ENCODE measurements at regions not wholly inside any gene's neighbourhood (a gene's known extent, or its start where the extent isn't known, plus 50 kb on each side); places are given as distances from the start of the nearest gene placed in this dataset.

DNA sequence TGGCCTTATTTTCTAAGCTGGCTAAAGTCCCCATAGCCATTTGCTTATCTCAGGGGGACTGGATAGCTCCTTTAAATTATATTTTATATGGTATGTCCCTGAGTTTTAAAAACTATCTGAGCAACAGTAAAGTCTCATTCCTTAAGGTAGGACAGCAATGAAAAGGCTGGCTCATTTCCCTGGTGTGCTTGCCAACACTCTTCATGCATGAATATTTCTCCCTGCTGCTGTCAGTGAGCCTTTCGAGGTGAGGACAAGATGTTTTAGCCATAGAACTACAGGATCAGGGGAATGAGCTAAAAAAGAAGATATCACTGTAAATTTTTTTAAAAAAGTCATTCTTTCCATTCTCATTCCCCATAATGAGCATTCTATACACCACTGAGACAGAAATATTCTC, 427.3 kb upstream of the FAM241A start:
- no peaks in the 10 kb centered on the region for H3K36me3 ChIP-seq (ENCODE audit: control insufficient read depth in 1 of 2, insufficient read depth in 2 of 2, low read length in 2 of 2)

DNA sequence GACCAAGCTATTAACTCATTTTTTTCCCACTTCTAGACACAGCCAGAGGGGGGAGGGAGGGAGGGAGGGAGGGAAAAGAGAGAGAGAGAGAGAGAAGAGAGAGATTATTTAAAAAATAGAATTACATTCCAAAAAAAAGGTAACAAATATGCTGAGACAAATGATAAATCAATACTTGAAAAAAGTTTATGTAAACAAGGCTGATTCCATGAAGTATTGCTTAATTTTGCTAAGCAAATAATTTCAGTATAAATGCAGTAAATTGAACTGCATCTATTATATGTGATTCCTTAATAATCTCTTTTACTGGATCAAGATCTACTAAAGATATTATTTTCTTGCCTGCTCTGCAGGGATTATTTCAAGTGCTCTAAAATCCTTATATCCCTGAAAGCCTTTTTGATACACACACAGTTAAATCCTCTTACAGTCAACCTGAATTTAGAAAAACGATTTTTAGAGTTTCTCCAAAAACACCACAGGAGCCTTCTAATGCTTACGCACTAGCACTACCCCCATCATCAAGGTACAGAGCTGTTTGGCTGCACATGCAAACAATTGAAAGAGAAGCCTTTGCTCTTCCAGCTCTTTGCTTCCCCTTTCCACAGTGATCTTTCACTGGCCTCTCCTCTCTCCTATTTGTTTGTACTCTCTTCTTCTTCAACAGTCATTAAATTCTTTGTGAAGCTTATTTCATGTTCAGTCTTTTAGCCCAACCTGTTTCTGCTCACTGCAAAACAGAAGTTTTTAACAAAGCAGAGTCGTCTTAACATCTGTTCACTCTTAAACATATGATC, 426.3 kb upstream of the FAM241A start:
- Histone ChIP-seq H3K4me1 (ENCODE audit: control insufficient read depth in 1 of 2, insufficient read depth in 2 of 2, low read length in 2 of 2) (no peaks in the 10 kb centered on the region), H3K27ac (ENCODE audit: low read depth, low read length) (no peak overlapping the region), H3K4me3 (ENCODE audit: low read depth in 1 of 2, low read length in 2 of 2) (no peak overlapping the region), H3K36me3 (ENCODE audit: control insufficient read depth in 1 of 2, insufficient read depth in 2 of 2, low read length in 2 of 2) (no peaks in the 10 kb centered on the region), H3K9me3 (ENCODE audit: control insufficient read depth in 1 of 2, low read length in 2 of 2) (no peaks in the 10 kb centered on the region), H3K27me3 (ENCODE audit: control insufficient read depth in 1 of 2, insufficient read depth in 2 of 2, low read length in 2 of 2) (no peaks in the 10 kb centered on the region), H3K9ac (ENCODE audit: low read depth in 1 of 2, low read length in 2 of 2) (no peak overlapping the region)

More for the DNA sequence above, 427.3 kb upstream of the FAM241A start:
- H3K4me3 ChIP-seq (ENCODE audit: low read depth in 1 of 2, low read length in 2 of 2), result no peak overlapping the region
- H3K4me1 ChIP-seq (ENCODE audit: control insufficient read depth in 1 of 2, insufficient read depth in 2 of 2, low read length in 2 of 2), result no peaks in the 10 kb centered on the region
- H3K9ac ChIP-seq (ENCODE audit: low read depth in 1 of 2, low read length in 2 of 2), result no peak overlapping the region
- H3K9me3 ChIP-seq (ENCODE audit: control insufficient read depth in 1 of 2, low read length in 2 of 2), result no peaks in the 10 kb centered on the region
- H3K27me3 ChIP-seq (ENCODE audit: control insufficient read depth in 1 of 2, insufficient read depth in 2 of 2, low read length in 2 of 2), result no peaks in the 10 kb centered on the region
- no peak overlapping the region for H3K27ac ChIP-seq (ENCODE audit: low read depth, low read length)

DNA sequence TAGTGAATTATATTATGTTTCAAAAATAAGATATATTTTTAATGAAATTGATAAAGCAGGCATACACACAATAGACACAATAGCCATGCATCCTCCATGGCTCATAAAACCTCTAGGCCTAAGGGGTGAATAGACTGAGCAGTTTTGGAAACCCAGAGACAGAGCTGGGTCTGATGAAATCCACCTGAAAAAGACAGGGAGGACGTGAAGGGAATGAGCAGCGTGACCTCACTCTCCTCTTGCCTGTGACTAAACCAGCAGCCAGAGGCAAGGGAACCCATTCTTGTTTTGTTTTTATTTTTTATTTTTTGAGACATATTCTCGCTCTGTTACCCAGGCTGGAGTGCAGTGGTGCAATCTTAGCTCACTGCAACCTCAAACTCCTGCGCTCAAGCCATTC, 424.4 kb upstream of the FAM241A start:
- Histone ChIP-seq H3K4me1 (ENCODE audit: control insufficient read depth in 1 of 2, insufficient read depth in 2 of 2, low read length in 2 of 2) (no peaks in the 10 kb centered on the region), H3K27ac (ENCODE audit: low read depth, low read length) (no peak overlapping the region), H3K9me3 (ENCODE audit: control insufficient read depth in 1 of 2, low read length in 2 of 2) (no peaks in the 10 kb centered on the region)

DNA sequence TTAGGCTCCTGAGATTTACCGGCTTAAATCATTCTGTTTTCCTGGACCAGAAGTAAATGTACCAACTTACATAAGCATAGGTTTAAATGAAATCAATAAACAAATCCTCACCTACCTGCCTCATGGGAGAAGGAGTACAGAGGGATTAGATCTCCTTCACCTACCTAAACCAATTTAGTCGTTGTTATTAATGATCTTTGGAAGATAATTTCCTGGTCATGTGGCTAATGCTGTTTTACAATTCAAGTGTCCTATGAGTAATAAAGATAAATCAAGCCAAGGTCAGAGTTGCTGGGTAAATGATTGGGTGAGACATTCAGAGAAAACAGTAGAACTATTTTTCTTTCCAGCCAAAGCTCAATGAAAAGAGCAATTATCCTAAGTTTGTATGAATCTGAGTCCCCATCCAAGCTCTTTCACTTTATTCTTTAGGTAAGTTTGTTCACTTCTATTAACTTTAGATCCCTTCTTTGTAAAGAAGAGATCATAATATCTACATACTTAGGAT, 423.0 kb upstream of the FAM241A start:
- Histone ChIP-seq H3K4me1 (ENCODE audit: control insufficient read depth in 1 of 2, insufficient read depth in 2 of 2, low read length in 2 of 2) (no peaks in the 10 kb centered on the region), H3K9me3 (ENCODE audit: control insufficient read depth in 1 of 2, low read length in 2 of 2) (no peaks in the 10 kb centered on the region), H3K27ac (ENCODE audit: low read depth, low read length) (no peak overlapping the region), H3K9ac (ENCODE audit: low read depth in 1 of 2, low read length in 2 of 2) (no peak overlapping the region), H3K36me3 (ENCODE audit: control insufficient read depth in 1 of 2, insufficient read depth in 2 of 2, low read length in 2 of 2) (no peaks in the 10 kb centered on the region), H3K27me3 (ENCODE audit: control insufficient read depth in 1 of 2, insufficient read depth in 2 of 2, low read length in 2 of 2) (no peaks in the 10 kb centered on the region), H3K4me3 (ENCODE audit: low read depth in 1 of 2, low read length in 2 of 2) (no peak overlapping the region)

More for the DNA sequence above, 424.4 kb upstream of the FAM241A start:
- Histone ChIP-seq H3K4me3 (ENCODE audit: low read depth in 1 of 2, low read length in 2 of 2) (no peak overlapping the region), H3K9ac (ENCODE audit: low read depth in 1 of 2, low read length in 2 of 2) (no peak overlapping the region), H3K36me3 (ENCODE audit: control insufficient read depth in 1 of 2, insufficient read depth in 2 of 2, low read length in 2 of 2) (no peaks in the 10 kb centered on the region), H3K27me3 (ENCODE audit: control insufficient read depth in 1 of 2, insufficient read depth in 2 of 2, low read length in 2 of 2) (no peaks in the 10 kb centered on the region)

DNA sequence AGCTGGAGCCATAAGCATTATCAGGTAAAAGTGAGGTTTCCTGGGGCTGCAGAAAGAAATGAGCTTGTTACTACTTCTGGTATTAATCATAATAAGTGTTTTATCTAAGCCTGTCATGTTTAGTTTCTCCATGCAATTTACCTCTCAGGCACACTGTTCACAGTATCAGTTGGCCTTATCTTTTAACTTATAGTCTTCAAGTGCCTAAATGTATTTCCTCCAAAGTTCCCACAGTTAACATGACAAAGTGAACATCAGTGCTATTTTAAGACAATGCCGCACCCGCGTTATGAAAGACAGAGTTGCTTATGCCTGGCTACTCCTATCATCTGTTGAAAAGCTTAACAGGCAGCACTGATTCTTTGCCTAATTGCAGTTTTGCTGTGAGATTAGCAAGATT, 408.7 kb upstream of the FAM241A start:
- Histone ChIP-seq H3K4me3 (ENCODE audit: low read depth in 1 of 2, low read length in 2 of 2) (no peak overlapping the region), H3K27me3 (ENCODE audit: control insufficient read depth in 1 of 2, insufficient read depth in 2 of 2, low read length in 2 of 2) (no peaks in the 10 kb centered on the region), H3K9me3 (ENCODE audit: control insufficient read depth in 1 of 2, low read length in 2 of 2) (no peaks in the 10 kb centered on the region), H3K9ac (ENCODE audit: low read depth in 1 of 2, low read length in 2 of 2) (no peak overlapping the region), H3K4me1 (ENCODE audit: control insufficient read depth in 1 of 2, insufficient read depth in 2 of 2, low read length in 2 of 2) (no peaks in the 10 kb centered on the region), H3K36me3 (ENCODE audit: control insufficient read depth in 1 of 2, insufficient read depth in 2 of 2, low read length in 2 of 2) (no peaks in the 10 kb centered on the region), H3K27ac (ENCODE audit: low read depth, low read length) (no peak overlapping the region)

DNA sequence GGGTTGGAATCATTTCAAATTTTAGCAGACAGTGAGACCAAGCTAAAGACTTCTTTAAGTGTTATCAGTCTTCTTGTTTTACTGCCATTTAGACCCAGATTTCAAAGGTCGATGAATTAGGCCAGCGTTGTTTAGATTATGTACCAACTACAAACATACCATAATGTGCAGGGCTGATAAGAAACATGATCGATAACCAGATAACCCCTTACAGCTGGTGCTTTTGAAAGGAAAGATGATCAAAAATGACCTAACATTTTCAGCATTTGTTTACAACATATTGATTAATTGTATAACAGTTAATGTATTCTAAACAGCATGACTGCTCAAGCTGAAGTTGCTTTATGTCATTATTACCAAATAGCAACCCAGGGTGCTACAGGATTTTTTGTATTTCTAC, 400.4 kb upstream of the FAM241A start:
- Histone ChIP-seq H3K4me1 (ENCODE audit: control insufficient read depth in 1 of 2, insufficient read depth in 2 of 2, low read length in 2 of 2) (no peaks in the 10 kb centered on the region), H3K9me3 (ENCODE audit: control insufficient read depth in 1 of 2, low read length in 2 of 2) (no peaks in the 10 kb centered on the region), H3K27me3 (ENCODE audit: control insufficient read depth in 1 of 2, insufficient read depth in 2 of 2, low read length in 2 of 2) (no peaks in the 10 kb centered on the region), H3K36me3 (ENCODE audit: control insufficient read depth in 1 of 2, insufficient read depth in 2 of 2, low read length in 2 of 2) (no peaks in the 10 kb centered on the region), H3K4me3 (ENCODE audit: low read depth in 1 of 2, low read length in 2 of 2) (no peak overlapping the region), H3K27ac (ENCODE audit: low read depth, low read length) (no peak overlapping the region), H3K9ac (ENCODE audit: low read depth in 1 of 2, low read length in 2 of 2) (no peak overlapping the region)

DNA sequence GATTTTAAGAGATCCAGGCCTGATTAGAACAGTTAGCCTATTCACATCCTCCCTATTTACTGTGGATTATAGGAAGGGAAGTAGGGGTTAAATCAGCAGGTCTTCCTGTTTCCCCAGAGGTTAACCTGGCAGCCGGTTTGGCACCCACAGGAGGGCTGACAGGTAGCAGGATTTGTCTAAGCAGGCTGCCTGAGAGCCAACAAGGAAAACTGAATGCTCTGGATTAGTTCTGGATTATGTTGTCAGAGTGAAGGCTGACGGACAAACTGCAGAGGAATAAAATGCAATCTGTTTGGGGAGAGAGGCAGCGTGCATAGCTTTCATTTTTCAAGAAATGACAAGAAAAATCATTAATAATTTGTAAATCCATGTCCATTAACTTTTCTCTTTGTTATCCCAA, 397.1 kb upstream of the FAM241A start:
- Histone ChIP-seq H3K36me3 (ENCODE audit: control insufficient read depth in 1 of 2, insufficient read depth in 2 of 2, low read length in 2 of 2) (no peaks in the 10 kb centered on the region), H3K4me1 (ENCODE audit: control insufficient read depth in 1 of 2, insufficient read depth in 2 of 2, low read length in 2 of 2) (no peaks in the 10 kb centered on the region), H3K4me3 (ENCODE audit: low read depth in 1 of 2, low read length in 2 of 2) (no peak overlapping the region), H3K27ac (ENCODE audit: low read depth, low read length) (no peak overlapping the region), H3K9ac (ENCODE audit: low read depth in 1 of 2, low read length in 2 of 2) (no peak overlapping the region), H3K27me3 (ENCODE audit: control insufficient read depth in 1 of 2, insufficient read depth in 2 of 2, low read length in 2 of 2) (no peaks in the 10 kb centered on the region), H3K9me3 (ENCODE audit: control insufficient read depth in 1 of 2, low read length in 2 of 2) (no peaks in the 10 kb centered on the region)

DNA sequence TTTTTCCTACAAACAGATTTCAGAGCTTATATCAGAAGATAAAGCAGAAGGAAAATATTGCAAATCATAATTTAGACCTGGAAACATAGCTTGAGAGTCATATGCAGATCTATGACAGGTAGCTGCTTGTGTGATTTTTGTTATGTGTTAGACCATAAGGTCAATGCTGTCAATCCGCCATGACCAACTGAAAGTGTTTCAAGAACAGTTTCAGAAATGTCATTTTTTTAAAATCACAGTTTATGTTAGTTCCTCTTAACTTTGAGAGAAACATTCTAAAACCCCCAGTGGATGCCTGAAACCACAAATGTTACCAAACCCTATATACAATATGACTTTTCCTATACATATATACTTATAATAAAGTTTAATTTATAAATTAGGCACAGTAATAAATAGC, 391.3 kb upstream of the FAM241A start:
- no peak overlapping the region for H3K9ac ChIP-seq (ENCODE audit: low read depth in 1 of 2, low read length in 2 of 2)
- no peaks in the 10 kb centered on the region for H3K4me1 ChIP-seq (ENCODE audit: control insufficient read depth in 1 of 2, insufficient read depth in 2 of 2, low read length in 2 of 2)
- H3K27ac ChIP-seq (ENCODE audit: low read depth, low read length), result no peak overlapping the region
- no peak overlapping the region for H3K4me3 ChIP-seq (ENCODE audit: low read depth in 1 of 2, low read length in 2 of 2)
- no peaks in the 10 kb centered on the region for H3K9me3 ChIP-seq (ENCODE audit: control insufficient read depth in 1 of 2, low read length in 2 of 2)
- no peaks in the 10 kb centered on the region for H3K36me3 ChIP-seq (ENCODE audit: control insufficient read depth in 1 of 2, insufficient read depth in 2 of 2, low read length in 2 of 2)
- no peaks in the 10 kb centered on the region for H3K27me3 ChIP-seq (ENCODE audit: control insufficient read depth in 1 of 2, insufficient read depth in 2 of 2, low read length in 2 of 2)

DNA sequence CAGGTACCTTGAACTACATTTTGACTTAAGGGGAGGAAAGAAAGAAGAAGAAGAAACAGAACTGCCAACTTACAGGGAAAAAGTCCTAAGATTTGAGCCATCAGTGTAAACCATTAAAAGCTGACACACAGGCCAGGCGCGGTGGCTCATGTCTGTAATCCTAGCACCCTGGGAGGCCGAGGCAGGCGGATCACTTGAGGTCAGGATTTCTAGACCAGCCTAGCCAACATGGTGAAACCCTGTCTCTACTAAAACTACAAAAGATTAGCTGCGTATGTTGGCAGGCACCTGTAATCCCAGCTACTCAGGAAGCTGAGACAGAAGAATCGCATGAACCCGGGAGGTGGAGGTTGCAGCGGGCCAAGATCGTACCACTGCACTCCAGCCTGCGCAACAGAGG, 389.7 kb upstream of the FAM241A start:
- no peak overlapping the region for H3K9ac ChIP-seq (ENCODE audit: low read depth in 1 of 2, low read length in 2 of 2)
- no peaks in the 10 kb centered on the region for H3K4me1 ChIP-seq (ENCODE audit: control insufficient read depth in 1 of 2, insufficient read depth in 2 of 2, low read length in 2 of 2)
- H3K36me3 ChIP-seq (ENCODE audit: control insufficient read depth in 1 of 2, insufficient read depth in 2 of 2, low read length in 2 of 2), result no peaks in the 10 kb centered on the region
- H3K9me3 ChIP-seq (ENCODE audit: control insufficient read depth in 1 of 2, low read length in 2 of 2), result no peaks in the 10 kb centered on the region
- no peaks in the 10 kb centered on the region for H3K27me3 ChIP-seq (ENCODE audit: control insufficient read depth in 1 of 2, insufficient read depth in 2 of 2, low read length in 2 of 2)
- H3K4me3 ChIP-seq (ENCODE audit: low read depth in 1 of 2, low read length in 2 of 2), result no peak overlapping the region
- H3K27ac ChIP-seq (ENCODE audit: low read depth, low read length), result no peak overlapping the region

DNA sequence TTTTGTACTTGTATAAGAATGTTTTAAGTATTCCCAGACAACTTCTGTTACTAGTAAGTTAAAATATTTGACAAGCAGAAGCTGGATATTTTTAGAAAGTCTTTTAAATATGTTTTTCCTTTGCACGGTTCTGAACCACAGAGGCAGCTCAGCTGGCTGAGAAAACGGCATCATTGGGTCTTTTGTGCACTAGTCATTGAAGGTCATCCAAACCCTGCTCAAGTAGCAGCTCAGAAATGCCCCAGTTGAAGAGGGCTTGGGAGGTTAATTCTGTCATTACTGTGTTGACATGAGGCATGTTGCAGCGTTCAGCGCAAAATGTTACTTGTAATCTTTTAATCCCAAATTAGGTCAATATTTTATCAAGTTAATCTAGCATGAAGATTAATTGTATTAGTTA, 383.7 kb upstream of the FAM241A start:
- Histone ChIP-seq H3K27ac (ENCODE audit: low read depth, low read length) (no peak overlapping the region), H3K4me1 (ENCODE audit: control insufficient read depth in 1 of 2, insufficient read depth in 2 of 2, low read length in 2 of 2) (no peaks in the 10 kb centered on the region), H3K9me3 (ENCODE audit: control insufficient read depth in 1 of 2, low read length in 2 of 2) (no peaks in the 10 kb centered on the region), H3K36me3 (ENCODE audit: control insufficient read depth in 1 of 2, insufficient read depth in 2 of 2, low read length in 2 of 2) (no peaks in the 10 kb centered on the region), H3K27me3 (ENCODE audit: control insufficient read depth in 1 of 2, insufficient read depth in 2 of 2, low read length in 2 of 2) (no peaks in the 10 kb centered on the region), H3K9ac (ENCODE audit: low read depth in 1 of 2, low read length in 2 of 2) (no peak overlapping the region), H3K4me3 (ENCODE audit: low read depth in 1 of 2, low read length in 2 of 2) (no peak overlapping the region)

All from duodenal mucosa (tissue), 2 donors.